HPDE6-E6E7 (cell line): ENCODE measurements at regions not wholly inside any gene's neighbourhood (a gene's known extent, or its start where the extent isn't known, plus 50 kb on each side); places are given as distances from the start of the nearest gene placed in this dataset.
A peak's percentile ranks its signal among the peaks of the same experiment; 100 is the strongest.
"Not testable (repeated sequence)": the region's sequence is repeated elsewhere in the genome, so short reads cannot be mapped to it uniquely, and the experiment has no call there.

ENCODE experiments used
- DNase-seq: peaks from one replicate; pipeline ENCODE4 v3.0.0; 2011; ENCODE audit warnings: missing footprints; ENCODE audit errors: extremely low spot score

GRCh38 chr17:20681746-20682722 lies 102.5 kb downstream of the CDRT15L2 start:
- not testable (repeated sequence) for DNase-seq

GRCh38 chr17:20683651-20684229 lies 104.2 kb downstream of the CDRT15L2 start:
- not testable (repeated sequence) for DNase-seq

GRCh38 chr17:20684975-20685374 lies 105.5 kb downstream of the CDRT15L2 start:
- not testable (repeated sequence) for DNase-seq

- DNase-seq = not testable (repeated sequence)
These were observed 108.1 kb downstream of the CDRT15L2 start for GRCh38 chr17:20687584-20687983.

- not testable (repeated sequence) for DNase-seq
These were observed 109.7 kb downstream of the CDRT15L2 start for GRCh38 chr17:20689170-20689749.

GRCh38 chr17:20692706-20693105 lies 113.2 kb downstream of the CDRT15L2 start:
- not testable (repeated sequence) for DNase-seq

GRCh38 chr17:20695871-20696270 lies 116.3 kb downstream of the CDRT15L2 start:
- DNase-seq = not testable (repeated sequence)

- peak; percentile 19 for DNase-seq
These were observed 119.1 kb downstream of the CDRT15L2 start for GRCh38 chr17:20698463-20699206.

GRCh38 chr17:20700528-20700927 lies 121.0 kb downstream of the CDRT15L2 start:
- not testable (repeated sequence) for DNase-seq

GRCh38 chr17:20701366-20701765 lies 121.8 kb downstream of the CDRT15L2 start:
- DNase-seq = not testable (repeated sequence)

- DNase-seq = no peak
These were observed 123.2 kb downstream of the CDRT15L2 start for GRCh38 chr17:20702692-20703091.

- no peak for DNase-seq
These were observed 124.3 kb downstream of the CDRT15L2 start for GRCh38 chr17:20703781-20704180.

- not testable (repeated sequence) for DNase-seq
These were observed 125.7 kb downstream of the CDRT15L2 start for GRCh38 chr17:20705186-20705585.

GRCh38 chr17:20706751-20707373 lies 127.3 kb downstream of the CDRT15L2 start:
- peak; percentile 13 for DNase-seq

- DNase-seq = not testable (repeated sequence)
These were observed 129.3 kb downstream of the CDRT15L2 start for GRCh38 chr17:20708821-20709220.

- DNase-seq = not testable (repeated sequence)
These were observed 137.0 kb downstream of the CDRT15L2 start for GRCh38 chr17:20716481-20716880.

GRCh38 chr17:20721171-20721570 lies 141.6 kb downstream of the CDRT15L2 start:
- no peak for DNase-seq

GRCh38 chr17:20724391-20724790 lies 144.9 kb downstream of the CDRT15L2 start:
- DNase-seq = not testable (repeated sequence)

- not testable (repeated sequence) for DNase-seq
These were observed 147.7 kb downstream of the CDRT15L2 start for GRCh38 chr17:20727201-20727600.

- DNase-seq = no peak
These were observed 148.7 kb downstream of the CDRT15L2 start for GRCh38 chr17:20728181-20728580.

- DNase-seq = not testable (repeated sequence)
These were observed 151.6 kb downstream of the CDRT15L2 start for GRCh38 chr17:20731131-20731530.
